Glutamatergic neuron (in vitro differentiated cells): ENCODE measurements at regions not wholly inside any gene's neighbourhood (a gene's known extent, or its start where the extent isn't known, plus 50 kb on each side); places are given as distances from the start of the nearest gene placed in this dataset.
"Not testable (repeated sequence)": the region's sequence is repeated elsewhere in the genome, so short reads cannot be mapped to it uniquely, and the experiment has no call there.

Experiments
- DNase-seq: peaks from one replicate; pipeline ENCODE4 v3.0.0; 2022
- H3K27ac Mint-ChIP-seq: one replicate; pipeline ENCODE4 v1.8.0; 2020; ENCODE audit warnings: mild to moderate bottlenecking, mixed read lengths, inconsistent platforms; ENCODE audit not compliant: unreplicated experiment
- H3K27me3 Mint-ChIP-seq: one replicate; pipeline ENCODE4 v1.8.0; 2020; ENCODE audit warnings: mild to moderate bottlenecking, moderate library complexity, mixed read lengths, inconsistent platforms; ENCODE audit not compliant: unreplicated experiment
- H3K36me3 Mint-ChIP-seq: one replicate; pipeline ENCODE4 v1.8.0; 2020; ENCODE audit warnings: mild to moderate bottlenecking, mixed read lengths, inconsistent platforms; ENCODE audit not compliant: unreplicated experiment
- H3K4me1 Mint-ChIP-seq: one replicate; pipeline ENCODE4 v1.8.0; 2020; ENCODE audit warnings: mild to moderate bottlenecking, low read depth, mixed read lengths, inconsistent platforms; ENCODE audit not compliant: unreplicated experiment
- H3K4me3 Mint-ChIP-seq: one replicate; pipeline ENCODE4 v1.8.0; 2020; ENCODE audit warnings: mild to moderate bottlenecking, mixed read lengths, inconsistent platforms; ENCODE audit not compliant: unreplicated experiment
- H3K9me3 Mint-ChIP-seq: one replicate; pipeline ENCODE4 v1.8.0; 2020; ENCODE audit warnings: mild to moderate bottlenecking, moderate library complexity, mixed read lengths, inconsistent platforms; ENCODE audit not compliant: unreplicated experiment
- CTCF ChIP-seq: fragments of 200-600 bp; sonication (generic); IDR thresholded peaks from one replicate; pipeline ENCODE4 v1.5.0; 2021; ENCODE audit not compliant: partially characterized antibody, unreplicated experiment

DNA sequence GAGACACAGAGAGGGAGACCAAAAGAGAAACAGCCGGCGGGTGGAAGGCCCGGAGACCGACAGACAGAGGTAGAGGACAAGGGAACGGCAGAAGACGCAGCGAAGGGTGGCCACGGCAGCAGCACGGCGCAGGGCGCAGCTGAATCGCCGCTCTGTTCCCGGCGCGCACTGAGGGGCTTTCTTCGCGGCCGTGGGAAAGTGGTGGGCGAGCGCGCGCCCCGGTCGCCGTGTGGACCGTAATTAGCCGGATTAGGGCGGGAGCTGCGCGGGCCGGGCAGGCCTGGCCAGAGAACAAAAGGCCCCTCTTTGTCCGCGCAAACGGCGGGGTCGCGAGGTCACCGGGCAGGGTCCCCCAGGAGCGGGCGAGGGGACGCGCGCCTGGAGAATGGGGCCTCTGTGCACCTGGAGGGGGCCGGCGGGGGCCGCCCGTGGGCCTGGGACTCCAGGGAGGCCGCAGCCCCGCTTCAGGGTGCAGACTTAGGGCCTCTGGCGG, 158.3 kb downstream of the ZFP36L2 start:
- H3K4me1 Mint-ChIP-seq, result peaks cover 3% of the 10 kb centered on the region
- no peak overlapping the region for H3K27ac Mint-ChIP-seq
- no peak for DNase-seq

GRCh38 chr2:43067254-43068040, 159.0 kb downstream of the ZFP36L2 start:
- Mint-ChIP-seq H3K27me3 (peaks cover 3% of the 10 kb centered on the region), H3K4me1 (peaks cover 3% of the 10 kb centered on the region), H3K27ac (no peak overlapping the region), H3K36me3 (peaks cover 10% of the 10 kb centered on the region), H3K9me3 (peaks cover 7% of the 10 kb centered on the region), H3K4me3 (no peak overlapping the region)
- DNase-seq, result no peak
- TF ChIP-seq CTCF, result no peak

More for the DNA sequence above, 158.3 kb downstream of the ZFP36L2 start:
- H3K4me3 Mint-ChIP-seq, result no peak overlapping the region
- H3K9me3 Mint-ChIP-seq, result peaks cover 7% of the 10 kb centered on the region
- peaks cover 3% of the 10 kb centered on the region for H3K27me3 Mint-ChIP-seq
- peaks cover 10% of the 10 kb centered on the region for H3K36me3 Mint-ChIP-seq
- no peak for TF ChIP-seq CTCF

GRCh38 chr2:43066541-43067253, 159.7 kb downstream of the ZFP36L2 start:
- not testable (repeated sequence) for H3K9me3 Mint-ChIP-seq, H3K4me3 Mint-ChIP-seq, H3K4me1 Mint-ChIP-seq, H3K27ac Mint-ChIP-seq, H3K27me3 Mint-ChIP-seq, DNase-seq
- peaks cover 15% of the 10 kb centered on the region for H3K36me3 Mint-ChIP-seq

DNA sequence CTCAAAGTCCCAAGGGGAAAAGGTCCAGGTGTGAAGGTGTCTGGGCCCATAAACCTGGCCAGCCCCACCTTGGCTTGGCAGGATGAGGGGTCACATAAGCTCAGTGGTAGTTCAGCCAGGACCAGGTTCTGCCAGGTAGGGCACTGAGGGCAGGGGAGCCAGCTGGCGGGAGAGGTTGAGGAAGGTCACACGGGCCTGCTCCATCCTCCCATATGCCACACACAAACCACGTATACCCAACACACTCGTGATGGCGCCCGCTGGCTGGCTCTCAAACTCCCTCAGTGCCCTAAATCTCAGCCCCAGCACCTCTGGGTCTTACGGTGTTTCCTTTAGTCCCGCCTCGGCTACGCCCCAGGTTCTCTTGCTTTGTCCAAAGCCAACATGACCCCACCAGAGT, 160.5 kb downstream of the ZFP36L2 start:
- Mint-ChIP-seq H3K27me3 (peaks cover 3% of the 10 kb centered on the region), H3K4me3 (no peak overlapping the region), H3K4me1 (peaks cover under 1% of the 10 kb centered on the region), H3K9me3 (peaks cover 9% of the 10 kb centered on the region), H3K36me3 (peaks cover 15% of the 10 kb centered on the region), H3K27ac (no peak overlapping the region)
- no peak for TF ChIP-seq CTCF
- DNase-seq, result no peak

DNA sequence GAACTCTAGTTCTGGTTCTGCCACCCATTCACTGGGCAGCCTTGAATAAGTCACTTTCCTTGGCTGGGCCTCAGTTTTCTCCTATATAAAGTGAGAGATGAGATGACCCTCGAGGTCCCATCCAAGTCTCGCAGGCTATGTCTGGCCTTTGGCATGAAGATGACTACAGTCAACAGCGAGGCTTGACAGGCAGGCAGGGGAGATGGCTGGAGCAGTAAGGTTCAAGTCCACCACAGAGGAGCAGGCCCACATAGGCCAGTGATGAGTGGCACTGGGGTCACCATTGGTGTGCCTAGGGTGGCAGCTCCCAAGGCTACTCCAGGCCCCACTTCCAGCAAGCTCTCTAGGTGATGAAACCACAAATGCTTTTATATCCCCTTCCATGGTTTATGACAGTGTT, 161.4 kb downstream of the ZFP36L2 start:
- H3K4me3 Mint-ChIP-seq, result no peak overlapping the region
- H3K36me3 Mint-ChIP-seq, result peaks cover 15% of the 10 kb centered on the region
- H3K4me1 Mint-ChIP-seq, result no peaks in the 10 kb centered on the region
- peaks cover 3% of the 10 kb centered on the region for H3K27me3 Mint-ChIP-seq
- TF ChIP-seq CTCF, result no peak
- DNase-seq, result no peak
- peaks cover 9% of the 10 kb centered on the region for H3K9me3 Mint-ChIP-seq
- H3K27ac Mint-ChIP-seq, result no peak overlapping the region

GRCh38 chr2:43063096-43063495, 163.3 kb downstream of the ZFP36L2 start:
- H3K4me3 Mint-ChIP-seq, H3K27ac Mint-ChIP-seq, DNase-seq, H3K4me1 Mint-ChIP-seq, H3K27me3 Mint-ChIP-seq: not testable (repeated sequence)
- Mint-ChIP-seq H3K9me3 (peaks cover 11% of the 10 kb centered on the region), H3K36me3 (peaks cover 15% of the 10 kb centered on the region)
